SU-DHL-6 (cell line): ENCODE measurements at regions not wholly inside any gene's neighbourhood (a gene's known extent, or its start where the extent isn't known, plus 50 kb on each side); places are given as distances from the start of the nearest gene placed in this dataset.
A peak's percentile ranks its signal among the peaks of the same experiment; 100 is the strongest.

Experiments used
- CTCF ChIP-seq: fragments of 200-600 bp; sonication (generic); IDR thresholded peaks from one replicate; pipeline ENCODE4 v1.5.1; 2017; ENCODE audit warnings: antibody characterized with exemption, mild to moderate bottlenecking, low read length, moderate library complexity; ENCODE audit not compliant: insufficient read depth, poor library complexity, severe bottlenecking
- EZH2phosphoT487 ChIP-seq: fragments of 200-600 bp; sonication (generic), shearing (Covaris generic); conservative IDR thresholded peaks from 2 replicates; pipeline ENCODE4 v1.6.1; 2018; ENCODE audit warnings: mild to moderate bottlenecking, antibody characterized with exemption, low read length, moderate library complexity, mixed read lengths

- peak; percentile 45 for TF ChIP-seq CTCF
- TF ChIP-seq EZH2phosphoT487 = no peak
Measured at GRCh38 chr16:87076950-87077749, 240.0 kb downstream of the C16orf95 start.
